Islet of Langerhans (tissue), 1 donor: ENCODE measurements at regions not wholly inside any gene's neighbourhood (a gene's known extent, or its start where the extent isn't known, plus 50 kb on each side); places are given as distances from the start of the nearest gene placed in this dataset.

Experiments
- FAIRE-seq: peaks from one replicate; lab custom pipeline; 2011; peaks lifted over from hg19 to GRCh38; lab: Jason Lieb, UNC

DNA sequence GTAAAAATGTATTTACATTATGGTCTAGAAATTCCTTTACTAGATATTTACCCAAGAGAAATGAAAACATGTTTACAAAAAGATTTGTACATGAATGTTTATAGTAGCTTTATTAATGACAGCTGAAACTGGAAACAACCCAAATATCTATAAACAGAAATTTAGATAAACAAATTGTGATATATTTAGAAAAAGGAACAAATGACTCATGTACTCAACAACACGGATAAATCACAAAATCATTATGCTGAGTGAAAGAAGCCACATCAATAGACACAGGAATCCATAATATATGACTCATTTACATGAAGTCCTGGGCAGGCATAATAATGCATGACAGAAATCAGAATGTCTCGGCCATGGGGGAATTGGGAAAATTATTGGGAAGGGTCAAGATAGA, 1020.2 kb downstream of the SQOR start:
- FAIRE-seq: no peak

DNA sequence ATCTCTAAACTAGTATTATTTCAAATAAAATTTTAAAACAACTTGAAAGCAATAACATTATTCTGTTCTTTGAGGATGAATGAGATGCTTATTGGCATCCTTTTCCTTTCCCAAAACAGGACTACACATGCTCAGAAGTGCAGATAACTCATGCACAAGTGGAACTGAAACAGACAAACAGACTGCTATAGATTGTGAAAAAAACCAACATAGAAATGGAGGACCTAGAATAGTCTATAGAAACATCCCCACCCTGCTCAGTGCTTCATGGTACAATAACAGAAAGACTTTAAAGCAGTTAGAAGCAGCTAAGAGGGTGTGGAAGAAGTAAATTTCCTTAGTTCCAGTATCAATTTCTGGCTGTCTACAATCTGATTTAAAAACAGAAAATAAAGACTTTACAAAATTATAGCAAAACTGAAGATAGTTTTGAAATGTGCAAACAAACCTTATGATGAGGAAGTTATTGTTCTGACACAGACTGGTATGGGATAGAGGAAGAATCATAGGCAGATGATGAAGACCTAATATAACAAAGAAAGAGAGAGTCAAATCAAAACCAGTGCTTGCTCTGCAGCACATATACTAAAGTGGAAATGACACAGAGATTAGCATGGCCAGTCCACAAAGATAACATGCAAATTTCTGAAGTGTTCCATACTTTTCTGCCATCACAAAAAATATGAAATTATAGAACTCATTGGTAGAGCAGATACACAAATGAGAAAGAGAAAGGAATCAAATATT, 1025.4 kb downstream of the SQOR start:
- no peak for FAIRE-seq

DNA sequence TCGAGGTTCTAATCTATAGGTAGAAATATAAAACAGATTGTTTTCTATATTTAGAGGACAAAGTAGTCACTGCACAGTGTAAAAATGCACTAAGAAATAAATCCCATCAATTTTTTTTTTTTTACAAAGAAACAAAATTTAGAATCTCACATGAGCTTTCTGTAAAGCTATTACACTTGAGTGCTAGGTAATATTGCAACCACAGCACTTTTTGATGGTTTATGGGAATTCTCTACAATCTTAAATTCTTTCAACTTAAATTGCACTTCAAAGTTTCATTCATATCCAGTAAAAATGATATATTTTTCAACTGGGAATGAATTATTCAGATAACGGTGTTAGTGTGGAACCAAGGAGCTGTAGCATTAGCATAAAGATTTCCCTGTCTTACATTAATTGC, 1035.4 kb downstream of the SQOR start:
- no peak for FAIRE-seq

DNA sequence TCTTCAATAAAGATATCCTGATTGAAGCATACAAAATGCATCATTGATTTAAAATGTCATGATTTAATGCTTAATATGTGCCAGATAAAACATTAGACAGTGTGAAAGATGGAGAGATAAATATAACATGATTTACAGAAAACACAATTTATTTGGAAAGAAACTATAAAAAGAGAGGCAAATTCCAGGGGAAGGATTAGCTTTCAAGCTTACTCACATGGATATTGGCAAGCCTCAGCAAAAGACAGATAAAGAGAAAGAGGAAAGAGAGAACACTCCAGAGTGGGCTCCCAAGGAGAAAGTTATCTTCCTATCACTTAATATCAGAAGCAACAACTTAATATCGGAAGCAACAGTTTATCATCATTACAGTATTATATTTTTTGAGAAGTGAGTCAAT, 1036.5 kb downstream of the SQOR start:
- no peak for FAIRE-seq

DNA sequence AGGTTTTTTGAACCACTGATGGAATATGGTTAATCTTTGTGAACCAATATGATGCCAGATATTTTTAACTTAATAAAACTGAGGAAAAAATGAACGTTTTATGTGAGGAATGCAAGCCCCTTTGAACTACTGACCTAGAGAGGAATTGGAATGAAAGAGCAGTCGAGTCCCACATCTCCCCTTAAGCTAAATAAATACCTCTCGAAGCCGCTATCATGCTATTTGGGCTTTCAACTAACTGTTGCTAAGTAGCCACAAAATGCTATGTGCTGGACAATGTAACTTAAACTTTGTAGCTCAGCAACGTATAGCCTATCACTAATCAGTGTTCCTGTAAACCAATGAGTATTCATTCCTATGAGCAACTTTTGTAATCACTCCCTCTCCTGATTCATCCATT, 1037.2 kb downstream of the SQOR start:
- no peak for FAIRE-seq

DNA sequence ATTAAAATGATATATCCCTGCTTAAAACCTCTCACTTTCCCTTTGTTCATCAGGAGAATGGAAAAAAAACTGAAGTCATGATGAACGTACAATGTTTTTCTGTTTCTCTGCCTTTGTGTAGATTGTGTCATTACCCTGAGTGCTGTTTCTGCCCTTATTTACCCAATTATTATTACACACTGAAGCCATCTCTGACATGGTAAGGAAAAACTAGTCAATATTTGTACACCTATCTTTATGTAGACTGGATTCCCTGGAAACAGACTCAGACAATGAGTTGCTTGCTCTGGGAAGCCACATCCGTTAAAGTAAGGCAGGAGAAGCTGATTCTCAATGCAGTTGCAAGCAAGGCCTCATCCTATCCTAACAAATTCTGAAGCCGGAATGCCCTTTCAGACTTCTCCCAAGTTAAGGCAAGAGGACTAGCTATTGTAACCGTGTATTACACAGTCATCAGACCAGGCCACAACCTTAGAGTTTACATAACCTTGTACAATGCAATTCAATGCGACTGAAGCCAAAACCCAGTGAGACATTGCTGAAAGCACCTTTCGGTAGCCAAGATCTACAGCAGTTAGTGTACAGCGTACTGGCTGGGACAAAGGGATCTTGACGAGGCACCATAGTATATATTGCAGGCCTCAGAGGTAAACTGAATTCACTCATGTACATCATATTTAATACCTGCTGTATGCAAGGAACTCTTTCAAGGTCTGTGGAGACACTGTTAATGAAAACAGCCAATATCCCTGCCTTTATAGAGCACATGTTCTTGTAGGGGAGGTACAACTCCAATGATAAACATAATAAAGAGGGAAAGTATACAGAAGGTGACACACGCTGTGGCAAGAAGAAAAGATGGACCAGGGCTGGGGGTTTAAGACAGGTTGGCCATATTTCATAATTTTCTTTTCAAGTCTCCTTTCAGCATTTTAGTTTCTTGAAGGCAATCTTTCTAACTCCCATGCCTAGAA, 1040.8 kb upstream of the SEMA6D start:
- FAIRE-seq: no peak

DNA sequence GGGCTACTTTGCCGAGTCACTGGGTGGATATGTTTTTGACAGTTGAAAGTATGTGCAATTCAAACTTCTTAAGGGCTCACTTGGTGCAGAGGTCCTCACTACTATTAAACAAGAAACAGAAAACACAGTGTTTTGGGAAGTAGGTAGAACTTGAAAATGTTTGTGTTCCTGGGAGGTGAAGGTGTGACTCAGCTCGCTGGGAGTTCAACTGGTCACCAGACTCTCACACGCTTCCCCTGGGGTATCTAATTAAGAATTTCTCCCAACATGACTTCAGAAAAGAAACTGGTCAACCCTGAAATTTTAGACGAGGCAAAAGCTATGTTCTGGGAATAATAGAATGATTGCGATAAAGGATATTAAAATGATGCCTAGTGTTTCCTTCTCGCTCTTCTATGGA, 1039.8 kb upstream of the SEMA6D start:
- FAIRE-seq: no peak

DNA sequence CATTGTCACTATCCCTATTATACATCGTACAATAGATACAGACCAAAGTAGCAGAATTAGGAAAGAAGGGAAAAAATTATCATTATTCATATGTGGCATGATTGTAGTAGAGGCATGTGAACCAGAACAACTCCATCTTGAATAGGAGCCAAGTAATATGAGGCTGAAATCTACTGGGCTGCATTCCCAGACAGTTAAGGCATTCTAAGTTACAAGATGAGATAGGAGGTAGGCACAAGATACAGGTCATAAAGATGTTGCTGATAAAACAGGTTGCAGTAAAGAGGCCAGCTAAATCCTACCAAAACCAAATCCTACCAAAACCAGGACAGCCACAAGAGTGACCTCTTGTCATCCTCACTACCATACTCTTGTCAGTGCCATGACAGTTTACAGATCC, 1035.4 kb upstream of the SEMA6D start:
- no peak for FAIRE-seq

DNA sequence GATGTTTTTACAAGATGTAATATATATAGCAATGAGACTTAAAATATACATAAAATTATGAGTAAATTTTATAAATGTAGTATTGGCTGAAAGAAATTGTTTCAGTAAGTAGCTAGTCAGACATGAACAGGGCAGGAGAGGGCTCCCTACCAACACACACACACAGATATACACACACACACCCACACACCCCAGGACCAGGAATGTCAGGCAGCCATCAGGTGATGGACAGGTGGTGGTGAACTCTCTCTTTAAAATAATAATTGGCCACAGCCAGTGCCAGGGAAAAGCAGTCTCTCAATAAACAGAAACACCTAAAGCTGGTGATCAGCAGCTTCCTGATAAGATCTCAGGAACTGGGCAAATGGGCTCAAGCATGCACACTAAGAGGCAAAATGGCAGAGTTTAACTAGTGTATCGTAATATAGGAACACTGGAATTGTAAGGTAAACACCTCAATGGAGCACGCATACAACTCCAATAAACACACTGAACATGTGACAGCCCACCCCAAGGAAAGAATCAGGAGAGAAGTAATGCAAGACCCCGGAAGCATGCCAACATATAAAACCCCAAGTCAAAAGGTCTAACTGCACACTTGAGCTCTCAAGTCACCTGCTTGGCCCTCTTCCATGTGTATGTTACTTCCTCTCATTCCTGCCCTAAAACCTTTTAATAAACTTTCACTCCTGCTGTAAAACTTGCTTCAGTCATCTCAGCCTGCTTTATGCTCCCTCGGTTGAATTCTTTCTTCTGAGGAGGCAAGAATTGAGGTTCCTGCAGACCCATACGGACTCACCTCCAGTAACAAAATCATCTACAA, 1034.1 kb upstream of the SEMA6D start:
- no peak for FAIRE-seq

DNA sequence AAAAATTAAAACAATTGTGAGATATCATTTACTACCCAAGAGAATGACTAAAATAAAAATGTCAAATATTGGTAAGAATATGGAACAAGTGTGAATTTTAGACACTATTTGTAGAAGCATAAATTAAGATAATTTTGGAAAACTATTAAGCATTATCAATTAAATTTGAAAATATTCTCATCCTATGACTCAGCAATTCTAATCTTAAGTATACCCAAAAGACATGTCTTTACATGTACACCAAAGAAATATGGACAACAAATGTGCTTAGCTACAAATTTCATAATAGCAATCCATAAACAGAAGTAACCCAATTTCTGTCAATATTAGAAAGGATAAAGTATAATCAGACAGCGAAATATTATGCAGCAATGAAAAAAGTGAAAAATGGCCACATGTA, 1032.2 kb upstream of the SEMA6D start:
- FAIRE-seq: no peak

DNA sequence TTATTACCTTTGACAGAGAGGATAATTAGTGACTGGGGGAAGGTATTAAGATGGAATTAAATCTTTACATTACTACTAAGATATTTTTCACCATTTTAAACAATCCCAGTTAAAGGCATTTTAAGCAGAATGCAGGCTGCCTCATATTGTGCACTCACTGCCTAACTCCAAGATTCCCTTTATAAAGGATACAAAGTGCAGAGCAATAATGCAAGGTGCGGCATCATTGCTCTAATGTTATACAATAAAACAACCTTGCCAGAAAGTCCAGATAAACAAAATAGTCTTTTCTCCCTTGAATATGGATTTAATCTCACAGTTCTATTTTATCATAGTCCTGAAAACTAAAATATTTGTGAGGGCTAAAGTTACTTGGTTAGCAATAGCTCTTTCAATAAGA, 1031.6 kb upstream of the SEMA6D start:
- no peak for FAIRE-seq

DNA sequence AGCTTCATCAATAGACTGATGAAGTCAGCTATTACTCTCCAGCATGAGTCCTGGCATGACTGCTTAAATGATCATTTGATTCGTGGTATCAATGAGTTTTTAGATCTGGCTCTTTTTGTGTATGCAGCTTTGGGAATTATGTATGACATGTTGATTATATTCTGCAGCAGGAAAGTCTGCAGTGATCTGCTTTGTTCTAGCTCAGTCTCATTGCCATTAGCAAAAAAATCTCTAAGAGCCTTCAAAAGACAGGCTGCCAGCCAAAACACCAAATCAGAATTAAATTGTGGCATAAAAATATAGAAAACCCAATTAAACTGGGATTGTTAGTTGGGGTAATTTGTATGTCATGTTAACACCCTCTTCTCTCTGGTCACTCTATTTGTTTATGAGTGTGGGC, 1021.0 kb upstream of the SEMA6D start:
- FAIRE-seq: no peak

DNA sequence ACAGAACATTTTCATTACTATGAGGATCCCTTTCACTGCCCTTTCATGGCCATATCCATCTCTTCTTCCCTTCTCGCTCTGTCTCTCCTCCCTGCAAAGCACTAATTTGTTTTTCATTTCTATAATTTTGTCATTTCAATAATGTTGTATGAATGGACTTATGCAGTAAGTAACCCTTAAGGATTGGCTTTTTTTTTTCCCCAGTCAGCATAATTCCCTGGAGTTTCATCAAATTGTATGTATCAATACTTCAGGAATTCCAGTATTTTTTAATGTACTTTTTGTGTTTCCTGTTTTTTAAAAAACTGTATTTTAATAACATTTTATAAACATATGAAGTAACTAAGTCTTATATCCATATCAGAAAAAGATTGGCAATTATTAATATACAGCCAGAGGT, 1016.0 kb upstream of the SEMA6D start:
- FAIRE-seq: no peak

DNA sequence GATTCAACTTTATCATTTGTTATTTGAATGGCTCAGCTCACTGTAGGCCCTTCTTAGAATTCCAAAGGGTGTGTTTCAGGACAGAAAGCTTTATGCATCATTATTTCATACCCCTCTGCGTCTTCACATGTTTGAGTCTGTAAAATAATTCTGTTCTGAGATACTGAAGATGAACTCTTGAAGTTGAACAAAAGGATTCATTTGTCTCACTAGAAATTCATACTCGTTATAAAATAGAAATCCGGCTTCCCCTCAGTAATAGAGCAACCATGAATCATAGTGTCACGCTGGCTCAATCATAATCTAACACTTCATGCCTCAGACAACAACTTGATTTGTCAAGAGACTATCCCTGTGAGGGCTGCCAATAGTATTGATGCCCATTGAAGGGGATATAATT, 1015.4 kb upstream of the SEMA6D start:
- no peak for FAIRE-seq

DNA sequence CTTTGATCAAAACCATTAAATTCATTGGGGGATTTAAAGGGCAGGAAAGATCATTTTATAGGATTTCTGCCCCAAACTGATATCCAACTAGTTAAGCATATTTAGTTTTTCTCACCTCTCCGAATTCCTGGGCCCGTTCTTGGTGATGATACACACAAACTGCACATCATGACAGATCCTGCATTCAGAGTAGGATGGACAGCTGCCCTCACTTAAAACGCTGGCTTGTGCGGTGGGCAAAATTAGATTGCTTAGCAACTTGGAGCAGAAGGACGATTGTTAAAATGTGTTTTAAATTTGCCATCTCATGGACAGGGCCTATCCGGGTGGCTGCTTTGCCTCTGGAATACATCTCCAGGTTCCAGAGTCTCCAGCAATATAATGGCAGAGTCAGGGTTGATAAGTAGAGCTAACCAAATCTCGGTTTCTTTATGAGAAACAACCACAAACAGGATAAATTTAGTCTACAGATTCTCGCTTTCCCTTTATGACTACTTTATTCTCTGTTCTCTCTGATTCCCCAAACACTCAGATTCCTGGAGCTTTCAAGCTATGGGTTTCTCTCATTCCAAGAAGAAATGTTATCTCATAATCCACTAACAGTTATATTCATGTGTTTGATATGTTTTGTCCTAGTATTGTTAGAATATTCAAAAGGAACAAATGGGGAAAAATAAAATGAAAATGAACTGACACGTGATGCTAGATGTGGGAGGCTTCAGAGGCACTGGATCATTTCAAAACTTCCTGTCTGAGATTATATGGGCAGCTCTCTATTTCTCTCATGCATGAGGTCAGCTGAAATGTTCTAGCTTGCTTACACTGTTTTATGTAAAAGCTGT, 1014.1 kb upstream of the SEMA6D start:
- FAIRE-seq: no peak

DNA sequence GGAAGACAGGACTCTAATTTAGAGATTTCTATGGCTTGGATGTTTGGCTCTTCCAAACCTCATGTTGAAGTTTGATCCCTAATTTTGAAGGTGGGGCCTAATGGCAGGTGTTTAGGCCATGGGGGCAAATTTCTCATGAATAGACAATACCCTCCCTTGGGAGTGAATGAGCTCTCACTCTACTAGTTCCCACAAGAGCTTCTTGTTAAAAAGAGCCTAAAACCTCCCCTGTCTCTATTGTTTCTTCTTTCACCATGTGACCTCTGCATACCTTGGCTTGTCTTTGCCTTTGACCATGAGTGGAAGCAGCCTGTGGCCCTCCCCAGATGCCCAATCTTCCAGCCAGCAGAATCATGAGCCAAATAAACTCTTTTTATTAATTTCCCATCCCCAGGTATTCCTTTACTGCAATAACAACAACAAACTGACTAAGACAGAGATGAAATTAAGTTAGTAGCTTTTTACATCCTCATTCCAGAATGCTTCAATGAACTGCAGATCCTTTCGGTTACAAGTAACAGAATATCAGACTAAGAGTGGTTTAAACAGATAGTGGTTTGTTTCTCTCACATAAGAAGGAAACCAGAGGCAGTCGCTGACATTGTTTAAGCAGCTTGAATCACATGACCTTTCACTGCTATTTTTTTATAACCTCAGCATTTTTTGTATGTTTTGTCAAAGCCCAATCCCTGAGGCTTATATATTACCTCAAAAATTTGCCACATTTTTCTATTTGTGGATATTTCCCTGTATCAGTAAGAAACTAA, 1013.3 kb upstream of the SEMA6D start:
- FAIRE-seq: no peak

DNA sequence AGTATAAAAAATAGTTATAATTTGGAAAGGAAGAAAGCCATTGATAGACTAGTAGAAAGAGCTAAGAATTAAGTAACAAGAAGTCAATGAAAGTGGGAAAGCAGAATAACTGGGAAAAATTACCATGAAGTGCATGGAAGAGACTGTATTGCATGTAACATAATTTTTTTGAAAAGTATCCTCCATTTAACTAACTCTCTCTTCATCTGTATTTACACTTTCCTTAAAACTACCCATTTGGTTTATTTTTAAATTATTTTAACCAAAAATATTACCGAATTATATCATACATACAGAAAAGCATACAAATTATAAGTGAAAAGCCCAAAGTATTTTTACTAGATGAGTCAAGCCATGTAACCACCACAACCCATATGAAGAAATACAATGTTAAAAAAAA, 1009.9 kb upstream of the SEMA6D start:
- no peak for FAIRE-seq

DNA sequence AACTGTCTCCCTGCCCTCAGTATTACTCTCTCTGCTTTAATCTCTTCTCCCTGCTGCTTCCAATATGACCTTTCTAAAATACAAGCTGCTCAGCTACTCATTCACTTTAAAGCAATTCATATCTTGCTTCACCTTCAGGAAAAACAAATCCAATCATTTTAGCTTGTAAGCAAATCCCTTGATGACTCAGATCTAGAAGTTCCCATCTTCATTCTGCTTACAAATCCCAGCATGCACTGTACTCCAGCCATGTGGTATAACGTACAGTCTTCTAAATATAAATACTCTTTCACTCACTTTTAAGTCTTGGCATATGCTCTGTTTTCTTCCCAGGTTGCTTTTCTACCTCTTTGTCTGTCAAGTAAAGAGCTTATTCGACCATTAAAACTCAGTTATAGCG, 1009.1 kb upstream of the SEMA6D start:
- FAIRE-seq: no peak

DNA sequence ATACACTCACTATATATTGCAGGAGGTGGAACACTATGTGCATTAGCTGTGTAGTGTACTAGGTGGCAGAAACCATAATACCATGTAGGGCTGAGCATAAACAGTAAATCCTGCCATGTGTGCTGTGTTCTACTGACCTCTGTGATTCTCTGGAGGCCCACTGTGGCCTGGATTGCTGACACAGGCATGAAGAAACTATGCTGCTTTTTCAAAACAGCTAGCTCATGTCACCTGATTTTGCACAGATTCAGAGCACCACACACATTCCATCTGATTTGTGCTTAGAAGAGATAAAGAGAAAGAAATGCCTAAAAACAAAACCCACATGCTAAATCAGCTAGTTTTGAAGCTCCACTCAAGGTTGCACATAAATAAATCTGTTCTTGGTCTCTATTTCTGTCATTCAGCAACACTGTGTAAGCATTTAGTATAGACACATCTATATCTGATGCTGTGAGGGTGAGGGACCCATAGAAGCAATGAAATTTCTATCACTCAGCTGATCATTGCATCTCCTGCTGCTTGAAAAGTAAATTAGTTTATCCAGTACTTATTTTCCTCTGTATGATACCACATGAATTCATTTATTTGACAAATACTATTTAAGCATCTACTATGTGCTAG, 1007.7 kb upstream of the SEMA6D start:
- FAIRE-seq: no peak

DNA sequence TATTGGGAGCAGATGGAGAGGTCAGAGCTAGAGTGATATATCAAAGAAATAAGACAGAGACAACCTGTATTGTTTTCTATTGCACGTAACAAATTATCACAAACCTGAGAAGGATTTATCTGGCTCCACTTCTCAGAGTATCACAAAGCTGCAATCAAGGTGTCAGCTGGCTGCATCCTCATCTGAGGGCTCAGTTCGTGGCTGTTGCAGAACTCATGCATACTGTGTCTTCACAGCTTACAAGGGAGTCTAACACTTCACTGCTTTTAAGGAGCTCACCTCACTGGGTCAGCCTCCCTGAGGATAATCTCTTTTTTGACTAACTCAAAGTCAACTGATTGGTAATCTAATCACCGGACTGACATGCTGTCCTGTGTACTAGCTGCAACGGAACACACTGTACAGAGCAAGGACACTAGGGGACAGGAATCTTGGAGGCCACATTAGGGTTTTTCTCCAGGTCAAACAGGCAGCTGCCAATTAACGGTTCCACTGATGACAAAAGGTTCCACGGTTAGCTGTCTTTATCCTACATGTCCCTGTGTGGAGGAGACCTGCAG, 1006.8 kb upstream of the SEMA6D start:
- no peak for FAIRE-seq
